Retina (tissue), 1 donor: ENCODE measurements at regions not wholly inside any gene's neighbourhood (a gene's known extent, or its start where the extent isn't known, plus 50 kb on each side); places are given as distances from the start of the nearest gene placed in this dataset.
"Not testable (repeated sequence)": the region's sequence is repeated elsewhere in the genome, so short reads cannot be mapped to it uniquely, and the experiment has no call there.

Experiments used
- DNase-seq: peaks from one replicate; pipeline ENCODE4 v3.0.0-alpha.2; 2016

GRCh38 chr21:38905752-38906151 is 100.0 kb downstream of the ETS2 start:
- no peak for DNase-seq

- DNase-seq: no peak
Measured at GRCh38 chr21:38905328-38905727, 99.6 kb downstream of the ETS2 start.

- DNase-seq: no peak
Measured at GRCh38 chr21:38903690-38904139, 98.0 kb downstream of the ETS2 start.

GRCh38 chr21:38902608-38903445 is 97.1 kb downstream of the ETS2 start:
- no peak for DNase-seq

GRCh38 chr21:38900499-38900898 is 94.8 kb downstream of the ETS2 start:
- DNase-seq: no peak

DNA sequence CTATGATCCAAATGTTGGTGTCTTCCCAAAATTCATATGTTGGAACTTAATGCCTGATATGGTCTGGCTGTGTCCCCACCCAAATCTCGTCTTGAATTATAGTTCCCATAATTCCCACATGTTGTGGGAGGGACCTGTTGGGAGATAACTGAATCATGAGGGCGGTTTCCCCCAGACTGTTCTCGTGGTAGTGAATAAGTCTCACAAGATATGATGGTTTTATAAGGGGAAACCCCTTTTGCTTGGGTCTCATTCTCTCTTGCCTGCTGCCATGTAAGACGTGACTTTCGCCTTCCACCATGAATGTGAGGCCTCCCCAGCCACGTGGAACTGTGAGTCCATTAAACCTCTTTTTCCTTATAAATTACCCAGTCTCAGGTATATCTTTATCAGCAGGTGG is 94.3 kb downstream of the ETS2 start:
- DNase-seq: not testable (repeated sequence)

- no peak for DNase-seq
Measured at GRCh38 chr21:38899277-38899947, 93.7 kb downstream of the ETS2 start.

DNA sequence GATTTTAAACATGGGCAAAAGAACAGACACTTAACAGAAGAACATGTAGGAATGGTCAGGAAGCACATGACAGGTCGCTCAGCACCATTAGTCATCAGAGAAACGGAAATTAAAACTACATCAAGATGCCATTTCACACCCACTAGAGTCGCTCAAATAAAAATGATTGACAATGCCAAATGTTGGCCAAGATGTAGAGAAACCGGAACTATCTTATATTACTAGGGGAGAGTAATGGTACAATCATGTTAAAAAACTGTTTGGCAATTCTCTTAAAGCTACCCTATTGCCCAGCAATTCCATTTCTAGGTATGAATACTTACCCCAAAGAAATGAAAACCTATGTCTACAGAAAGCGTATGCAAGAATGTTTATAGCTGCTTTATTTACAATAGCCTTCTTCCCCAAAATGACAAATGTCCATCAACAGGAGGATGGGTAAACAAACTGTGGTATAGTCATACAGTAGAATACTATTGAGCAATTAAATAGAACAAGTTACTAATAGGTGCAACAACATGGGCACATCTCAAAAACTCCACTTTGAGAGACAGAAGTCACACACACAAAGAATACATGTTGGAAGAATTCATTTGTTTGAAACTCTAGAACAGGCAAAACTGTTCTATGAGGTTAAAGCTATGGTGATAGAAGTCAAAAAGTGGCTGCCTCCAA is 92.8 kb downstream of the ETS2 start:
- DNase-seq: no peak

GRCh38 chr21:38897532-38898421 is 92.0 kb downstream of the ETS2 start:
- DNase-seq: no peak

- DNase-seq: no peak
Measured at GRCh38 chr21:38894899-38895298, 89.2 kb downstream of the ETS2 start.

DNA sequence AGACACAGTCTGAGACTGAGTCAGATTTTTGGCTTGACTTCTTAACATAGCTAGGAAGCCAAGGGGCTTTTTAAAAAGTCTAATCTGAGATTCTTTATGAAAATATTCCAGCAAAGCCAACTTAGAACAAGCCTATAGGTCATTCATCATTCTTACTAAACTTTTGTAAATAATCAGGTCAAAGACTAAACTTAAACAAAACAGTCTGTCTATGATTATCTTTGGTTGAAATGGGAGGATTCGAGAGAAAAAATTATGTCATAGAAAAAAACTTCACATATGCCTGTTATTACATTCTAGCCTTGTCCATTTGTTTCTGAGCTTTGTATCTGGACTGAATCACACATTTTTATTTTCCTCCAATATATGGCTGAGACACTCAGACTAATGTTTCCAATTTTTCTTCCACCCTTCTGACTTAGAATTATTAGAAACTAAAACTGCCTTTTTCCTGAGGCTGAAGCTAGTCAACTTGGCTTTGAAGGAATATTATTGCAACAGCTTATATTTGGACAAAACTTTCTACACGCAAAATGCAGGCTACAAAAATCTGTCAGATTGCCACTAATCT is 83.3 kb downstream of the ETS2 start:
- DNase-seq: no peak

GRCh38 chr21:38887749-38888148 is 82.0 kb downstream of the ETS2 start:
- no peak for DNase-seq

GRCh38 chr21:38887062-38887686 is 81.4 kb downstream of the ETS2 start:
- DNase-seq: no peak

DNA sequence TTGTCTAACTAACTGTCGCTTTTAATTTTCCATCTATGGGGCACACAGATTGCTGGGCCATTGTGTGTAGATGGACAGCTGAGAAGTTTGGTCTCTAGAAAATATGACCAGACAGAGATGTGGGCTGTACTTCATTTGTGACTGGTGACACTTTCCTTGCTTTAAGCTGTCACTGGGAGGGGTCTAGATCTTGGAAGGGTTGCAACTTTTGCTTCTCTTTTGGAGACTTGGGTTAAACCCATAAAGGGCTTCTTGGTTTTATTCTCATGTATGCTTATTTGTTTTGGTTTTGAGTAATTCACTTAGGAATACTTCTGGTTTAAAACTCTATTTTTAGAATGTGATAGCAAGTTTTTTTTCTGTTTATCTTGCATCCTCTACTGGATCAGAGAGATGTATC is 80.2 kb downstream of the ETS2 start:
- DNase-seq: no peak

DNA sequence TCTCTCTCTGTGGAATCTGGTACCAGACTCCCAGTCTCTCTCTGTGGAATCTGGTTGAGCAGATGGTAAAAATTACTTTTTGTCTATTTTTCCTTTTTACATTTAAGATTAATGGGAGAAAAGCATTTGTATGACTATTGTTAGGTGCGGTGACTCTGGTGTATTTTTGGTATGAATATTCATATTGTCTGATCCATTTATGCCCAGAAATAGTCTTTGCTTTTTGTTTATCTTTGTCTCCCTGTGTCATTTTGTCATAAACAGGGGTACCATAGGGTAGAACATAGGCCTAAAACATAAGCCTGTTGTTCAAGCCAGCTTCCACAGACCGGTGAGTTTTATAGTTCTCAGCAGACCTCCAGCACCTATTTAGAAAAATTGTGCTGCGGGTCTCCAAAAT is 78.7 kb downstream of the ETS2 start:
- DNase-seq: no peak

GRCh38 chr21:38883142-38883541 is 77.4 kb downstream of the ETS2 start:
- DNase-seq: no peak

DNA sequence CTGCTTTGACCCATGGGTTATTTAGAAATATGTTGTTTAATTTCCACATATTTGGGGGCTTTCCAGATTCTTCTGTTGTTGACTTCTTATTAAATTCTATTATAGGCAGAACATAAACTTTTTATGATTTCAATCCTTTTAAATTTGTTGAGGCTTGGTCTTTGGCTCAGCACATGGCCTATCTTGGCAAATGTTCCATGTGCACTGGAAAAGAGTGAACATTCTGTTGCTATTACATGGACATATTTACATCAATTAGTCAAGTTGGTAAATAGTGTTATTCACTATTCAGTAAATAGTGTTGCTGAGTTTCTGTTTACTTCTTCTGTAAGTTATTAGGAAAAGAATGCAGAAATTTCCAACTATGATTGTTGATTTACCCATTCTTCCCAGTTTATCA is 75.4 kb downstream of the ETS2 start:
- no peak for DNase-seq

- no peak for DNase-seq
Measured at GRCh38 chr21:38880577-38880966, 74.8 kb downstream of the ETS2 start.

DNA sequence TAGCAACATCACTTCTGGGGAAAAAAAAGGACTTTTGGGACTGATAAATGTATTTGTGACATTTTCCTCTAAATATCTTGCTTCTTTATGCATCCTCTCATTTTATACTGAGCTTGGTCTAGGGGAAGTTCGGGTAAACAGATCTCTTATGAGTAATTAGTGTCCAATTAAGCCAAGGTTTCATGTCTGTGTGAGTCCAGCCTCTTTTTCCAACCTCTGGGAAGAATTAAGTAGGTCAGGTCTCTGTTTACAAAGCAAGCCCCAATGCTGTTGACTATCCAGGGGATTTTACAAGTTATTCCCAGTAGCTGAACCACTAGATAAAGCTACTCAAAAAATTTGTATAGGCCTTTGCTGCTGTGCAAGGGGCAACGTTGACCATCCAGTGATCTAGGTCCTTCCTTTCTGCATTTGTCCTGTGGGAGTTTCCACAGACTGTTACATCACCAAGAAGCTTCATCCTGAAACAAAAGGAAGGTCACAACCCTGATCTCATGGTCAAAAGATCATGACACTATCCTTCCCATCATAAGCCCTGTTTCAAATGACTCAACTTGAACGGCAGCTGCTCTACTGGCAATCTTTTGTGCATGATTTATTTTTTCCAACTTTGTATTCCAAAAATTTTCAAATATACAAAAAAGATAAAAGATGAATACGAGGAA is 74.3 kb downstream of the ETS2 start:
- no peak for DNase-seq

DNA sequence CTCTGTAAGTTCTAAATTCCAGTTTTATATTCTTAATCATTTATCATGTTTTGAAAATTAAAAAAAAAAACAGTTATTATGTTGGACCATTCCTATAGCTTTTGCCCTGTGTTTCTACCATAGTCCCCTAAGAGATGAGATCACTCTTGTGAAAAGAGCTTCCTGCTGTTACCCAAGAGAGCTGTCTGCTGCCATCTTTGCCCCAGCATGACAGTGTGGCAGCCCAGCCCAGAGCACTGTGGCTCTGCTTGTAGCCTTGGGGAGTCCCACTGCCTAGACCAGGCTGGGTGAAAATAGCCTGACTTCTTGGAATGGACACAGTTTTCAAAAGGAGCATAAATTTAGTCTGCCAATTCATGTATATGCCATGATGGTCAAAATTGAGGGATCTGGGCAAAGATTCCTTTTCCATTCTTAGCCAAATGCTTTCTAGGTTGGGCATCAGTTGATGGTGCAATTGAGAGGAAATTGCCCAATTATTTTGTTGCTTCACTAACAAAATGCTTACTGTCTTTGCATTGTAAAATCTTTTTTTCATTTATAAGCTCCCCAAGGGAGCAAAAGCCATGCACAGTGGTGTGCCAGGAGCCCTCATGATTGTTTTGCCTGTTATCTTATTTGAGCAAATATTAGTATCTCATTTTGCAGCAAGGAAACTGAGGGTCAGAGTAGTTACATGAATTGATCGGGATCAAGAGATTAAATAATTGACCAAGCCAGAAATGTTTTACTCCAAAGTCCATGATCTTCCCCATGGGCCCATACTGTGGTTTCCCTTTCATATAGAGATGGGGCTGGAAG is 72.8 kb downstream of the ETS2 start:
- DNase-seq: no peak
